Caki2 (cell line): ENCODE measurements at regions not wholly inside any gene's neighbourhood (a gene's known extent, or its start where the extent isn't known, plus 50 kb on each side); places are given as distances from the start of the nearest gene placed in this dataset.
"Not testable (repeated sequence)": the region's sequence is repeated elsewhere in the genome, so short reads cannot be mapped to it uniquely, and the experiment has no call there.

Experiments used
- DNase-seq: peaks from one replicate; pipeline ENCODE4 v3.0.0-alpha.2; 2015; ENCODE audit warnings: low read depth
- in situ Hi-C: cut with HindIII; loops from 2 replicates; pipeline ENCODE4 v1.10.0; 2016; ENCODE audit warnings: low sequenced_read_pairs, low pct_unique_long_range_greater_than_20kb, mixed read lengths

DNA sequence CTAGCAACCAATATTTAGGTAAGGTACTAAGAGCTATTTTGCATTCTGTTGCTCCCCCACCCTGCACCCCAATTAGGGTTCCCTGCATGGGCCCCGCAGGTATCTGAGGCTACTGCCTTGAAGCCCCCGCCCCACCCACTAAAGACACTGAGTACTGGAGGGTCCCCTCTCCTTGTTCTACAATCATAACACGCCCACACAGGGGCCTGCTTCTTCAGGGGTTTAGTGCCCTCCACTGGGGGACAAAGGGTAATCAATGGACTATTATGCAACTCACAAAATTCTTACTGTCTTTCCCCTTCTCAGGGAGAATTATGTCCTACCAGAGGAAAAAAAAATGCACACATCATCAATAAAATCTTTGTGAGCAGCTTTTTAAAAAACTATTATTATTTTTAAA lies 113.1 kb downstream of the ATP6V0E2 start:
- DNase-seq = not testable (repeated sequence)

DNA sequence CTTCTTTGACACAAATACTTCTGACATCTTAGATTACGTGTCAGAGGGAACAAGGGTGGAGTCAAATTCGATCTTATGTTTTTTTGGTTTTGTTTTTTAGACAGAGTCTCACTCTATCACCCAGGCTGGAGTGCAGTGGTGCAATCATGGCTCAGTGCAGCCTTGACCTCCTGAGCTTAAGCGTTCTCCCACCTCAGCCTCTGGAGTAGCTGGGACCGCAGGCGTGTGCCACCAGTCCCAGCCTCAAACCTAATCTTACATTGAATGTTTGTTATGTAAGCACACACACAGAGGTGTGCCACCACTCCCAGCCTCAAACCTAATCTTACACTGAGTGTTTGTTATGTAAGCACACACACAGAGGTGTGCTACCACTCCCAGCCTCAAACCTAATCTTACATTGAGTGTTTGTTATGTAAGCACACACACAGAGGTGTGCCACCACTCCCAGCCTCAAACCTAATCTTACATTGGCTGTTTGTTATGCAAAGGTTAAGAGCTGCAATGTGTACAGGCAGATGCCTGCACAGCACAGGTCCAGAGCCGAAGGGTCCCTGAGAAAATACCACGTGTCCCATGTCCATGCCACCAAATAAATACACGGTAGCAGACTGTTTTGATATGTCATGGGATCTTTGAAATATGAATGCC lies 118.0 kb downstream of the ATP6V0E2 start:
- in situ Hi-C loops, DNase-seq: not testable (repeated sequence)

More for the DNA sequence above, 113.1 kb downstream of the ATP6V0E2 start:
- in situ Hi-C loops = not testable (repeated sequence)

DNA sequence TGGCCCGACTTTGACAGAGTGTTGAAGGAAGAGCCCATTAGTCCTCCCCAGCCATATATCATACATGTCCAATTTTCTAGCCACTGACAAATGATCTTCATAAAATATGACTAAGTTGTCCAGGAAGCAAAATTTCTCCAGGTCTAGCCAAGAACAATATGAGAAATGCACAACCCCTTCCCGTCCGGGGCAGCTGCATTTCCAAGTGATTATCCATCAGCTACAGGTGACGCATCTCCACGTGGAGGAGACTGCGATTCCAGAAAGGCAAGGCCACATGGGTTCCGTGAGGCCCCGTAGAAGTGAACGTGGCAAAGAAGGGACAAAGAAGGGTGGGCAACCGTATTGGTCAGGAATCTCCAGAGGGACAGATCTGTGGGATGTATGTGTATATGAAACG lies 118.6 kb downstream of the ATP6V0E2 start:
- DNase-seq, in situ Hi-C loops: not testable (repeated sequence)

DNA sequence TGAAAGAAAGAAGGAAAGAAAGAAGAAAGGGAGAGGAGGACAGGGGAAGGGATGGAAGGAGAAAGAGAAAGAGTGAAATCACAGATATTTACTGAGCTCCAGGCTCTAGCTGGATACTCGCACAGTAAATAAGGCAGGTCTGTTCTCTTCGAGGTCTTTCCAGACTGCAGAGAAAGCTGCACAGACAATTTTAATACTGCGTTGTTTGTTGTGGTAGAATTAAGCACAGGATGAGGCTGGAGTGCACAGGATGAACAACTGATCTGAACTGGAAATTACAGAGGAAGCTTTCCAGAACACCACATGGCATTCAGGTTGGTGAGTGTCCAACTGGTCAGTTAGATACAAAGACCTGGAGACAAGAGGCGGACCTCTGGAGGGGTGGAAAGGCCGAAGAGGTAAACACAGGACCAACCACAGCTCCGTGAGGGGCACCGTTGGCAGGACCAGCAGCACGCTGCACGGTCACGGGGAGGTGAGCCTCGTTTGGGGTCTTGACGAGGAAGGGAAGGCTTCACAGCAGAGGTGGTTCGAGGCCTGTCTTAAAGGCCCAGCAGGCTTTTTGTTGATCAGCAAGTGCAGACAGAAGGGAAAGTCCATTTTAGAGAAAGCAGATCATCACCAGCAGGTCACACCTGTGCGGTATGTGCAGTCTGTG lies 121.7 kb downstream of the ATP6V0E2 start:
- in situ Hi-C loops, DNase-seq: not testable (repeated sequence)

DNA sequence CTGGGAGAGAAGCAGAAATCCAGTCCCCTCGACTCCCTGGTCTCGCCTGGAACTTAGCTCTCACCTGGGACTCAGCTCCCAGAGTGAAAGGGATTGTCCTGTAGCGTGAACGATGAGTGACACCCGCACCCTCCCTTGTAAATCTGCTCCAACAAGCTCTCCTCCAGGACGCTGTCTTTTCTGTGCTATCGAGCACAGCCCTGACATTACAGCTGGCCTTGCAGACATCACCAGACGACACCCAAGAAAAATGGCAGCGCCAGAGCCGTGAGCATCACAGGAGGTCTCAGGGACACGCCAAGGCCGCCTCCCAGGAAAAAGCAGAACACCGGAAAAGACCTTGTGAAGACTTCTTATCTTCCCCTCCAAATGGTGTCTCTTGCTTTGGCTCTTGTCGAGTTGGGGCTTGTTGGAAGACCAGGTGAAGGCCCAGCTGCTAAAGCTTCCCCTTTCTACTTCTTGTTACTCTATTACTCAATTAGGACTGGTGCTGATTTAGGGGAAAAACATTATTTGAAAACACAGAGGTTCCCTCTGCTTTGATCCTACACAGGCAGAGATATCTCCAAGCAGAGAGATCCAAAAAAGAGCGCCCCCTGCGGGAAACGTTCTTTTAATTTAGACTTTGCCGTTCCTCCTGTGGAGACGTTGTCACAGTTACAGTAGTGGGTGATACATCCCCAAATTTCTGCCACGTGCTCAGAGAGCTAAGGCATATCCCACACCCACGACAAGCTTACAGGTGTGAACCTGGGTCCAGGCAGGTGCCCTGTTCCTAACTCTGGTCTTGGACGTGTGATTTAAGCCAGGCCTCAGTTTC lies 127.2 kb downstream of the ATP6V0E2 start:
- in situ Hi-C loops, DNase-seq: not testable (repeated sequence)

DNA sequence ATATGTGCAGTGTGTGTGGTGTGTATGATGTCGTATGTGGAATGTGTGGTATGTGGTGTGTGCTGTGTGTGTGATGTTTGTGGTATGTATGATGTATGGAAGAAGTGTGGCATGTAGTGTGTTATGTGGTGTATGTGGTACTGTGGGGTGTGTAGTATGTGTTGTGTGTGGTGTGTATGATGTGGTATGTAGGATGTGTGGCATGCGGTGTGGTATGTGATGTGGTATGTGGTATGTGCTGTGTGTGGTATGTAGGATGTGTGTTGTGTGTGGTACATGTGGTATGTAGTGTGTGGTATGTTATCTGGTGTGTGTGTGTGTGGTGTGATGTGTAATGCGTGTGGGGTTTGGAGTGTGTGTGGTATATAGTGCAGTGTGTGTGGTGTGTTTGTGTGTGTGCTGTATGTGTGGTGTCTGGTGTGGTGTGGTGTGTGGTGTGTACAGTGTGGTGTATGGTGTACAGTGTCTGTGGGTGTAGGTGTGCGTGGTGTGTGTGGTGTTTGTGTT lies 129.6 kb downstream of the ATP6V0E2 start:
- DNase-seq = no peak
- in situ Hi-C loops = no loop called here

DNA sequence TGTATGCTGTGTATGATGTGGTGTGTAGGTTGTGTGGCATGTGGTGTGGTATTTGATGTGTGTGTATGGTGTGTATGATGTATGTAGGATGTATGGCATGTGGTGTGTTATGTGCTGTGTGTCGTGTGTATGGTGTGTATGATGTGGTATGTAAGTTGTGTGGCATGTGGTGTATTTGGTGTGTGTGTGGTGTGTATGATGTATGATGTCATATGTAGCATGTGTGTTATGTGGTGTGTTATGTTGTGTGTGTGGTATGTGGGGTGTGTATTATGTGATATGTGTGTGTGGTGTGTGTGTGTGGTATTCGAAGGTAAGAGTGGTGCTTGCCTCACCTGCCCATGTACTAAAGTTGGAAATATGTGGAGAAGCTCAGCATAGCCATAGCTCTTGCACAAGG lies 130.2 kb downstream of the ATP6V0E2 start:
- in situ Hi-C loops, DNase-seq: not testable (repeated sequence)

DNA sequence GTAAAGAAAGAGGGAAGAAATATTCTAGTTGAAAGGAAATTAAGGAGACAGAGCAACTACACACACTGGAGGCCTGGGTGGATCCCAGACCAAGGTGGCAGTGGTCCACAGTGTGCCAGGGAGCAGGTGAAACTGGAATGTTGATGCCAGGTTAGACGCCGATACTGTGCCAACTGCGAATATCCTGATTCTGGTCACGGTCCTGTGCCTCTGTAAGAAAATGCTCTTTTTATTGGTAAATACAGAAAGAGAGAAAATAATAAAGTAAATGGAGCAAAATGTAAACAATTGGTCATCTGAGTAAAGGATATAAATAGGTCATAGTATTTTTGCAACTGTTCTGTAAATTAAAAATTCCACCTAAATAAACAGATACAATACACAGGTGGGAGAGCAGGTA lies 131.1 kb downstream of the ATP6V0E2 start:
- DNase-seq, in situ Hi-C loops: not testable (repeated sequence)

DNA sequence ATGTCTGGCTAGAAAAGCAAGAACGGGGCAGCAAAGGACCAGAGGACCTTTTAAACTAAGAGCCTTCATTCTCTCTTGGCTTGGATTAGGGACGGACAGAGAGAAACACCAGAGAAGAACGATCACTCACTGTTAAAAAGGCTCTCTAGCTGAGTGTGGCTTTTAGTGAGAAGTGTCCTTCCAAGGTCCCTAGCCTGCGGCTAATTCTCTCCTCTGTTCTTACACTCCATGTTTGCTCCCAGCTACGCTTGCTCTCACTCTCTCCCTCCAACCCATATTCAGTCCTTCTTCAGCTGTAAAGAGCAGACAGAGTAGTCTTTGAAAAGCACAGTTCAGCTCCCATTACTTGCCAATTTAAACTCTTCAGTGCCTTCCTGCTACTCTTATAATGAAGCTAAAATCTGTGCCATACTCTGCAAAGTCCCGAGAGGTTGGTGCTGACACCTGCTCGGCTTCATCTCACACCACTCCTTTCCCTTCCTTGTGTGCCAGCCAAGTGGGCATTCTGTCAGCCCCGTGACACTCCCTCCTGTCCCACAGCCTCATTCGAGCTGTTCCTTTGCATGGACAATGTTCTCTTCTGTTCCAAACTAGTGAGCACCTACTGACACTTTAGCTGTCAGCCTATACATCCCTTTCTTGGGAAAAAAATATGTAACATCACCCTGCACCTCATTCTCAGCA lies 136.0 kb downstream of the ATP6V0E2 start:
- in situ Hi-C loops, DNase-seq: not testable (repeated sequence)

DNA sequence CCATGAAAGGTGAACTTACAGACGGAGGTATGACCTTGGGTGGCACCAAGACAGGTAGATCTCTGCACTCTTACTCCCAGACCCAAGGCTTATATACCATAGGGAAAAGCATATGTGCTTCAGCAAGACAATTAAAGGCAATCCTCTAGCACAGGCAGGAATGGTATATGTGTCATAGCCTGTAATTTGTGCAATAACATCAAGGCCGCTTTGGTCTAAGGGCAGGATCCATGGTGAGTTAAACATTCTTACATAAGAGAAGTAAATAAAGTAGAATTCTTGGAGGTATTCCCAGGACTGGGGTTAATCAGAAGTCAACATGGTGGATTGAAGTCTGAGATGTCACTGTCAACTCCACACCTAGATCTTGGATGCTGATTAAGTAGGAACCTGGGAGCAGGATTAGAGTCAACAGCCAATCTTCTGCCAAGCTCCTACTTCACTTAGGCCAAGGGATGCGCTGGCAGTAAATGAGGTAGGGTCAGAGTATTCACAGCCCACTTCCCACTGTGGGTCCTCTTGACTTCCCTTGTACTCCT lies 143.0 kb downstream of the ATP6V0E2 start:
- DNase-seq, in situ Hi-C loops: not testable (repeated sequence)

DNA sequence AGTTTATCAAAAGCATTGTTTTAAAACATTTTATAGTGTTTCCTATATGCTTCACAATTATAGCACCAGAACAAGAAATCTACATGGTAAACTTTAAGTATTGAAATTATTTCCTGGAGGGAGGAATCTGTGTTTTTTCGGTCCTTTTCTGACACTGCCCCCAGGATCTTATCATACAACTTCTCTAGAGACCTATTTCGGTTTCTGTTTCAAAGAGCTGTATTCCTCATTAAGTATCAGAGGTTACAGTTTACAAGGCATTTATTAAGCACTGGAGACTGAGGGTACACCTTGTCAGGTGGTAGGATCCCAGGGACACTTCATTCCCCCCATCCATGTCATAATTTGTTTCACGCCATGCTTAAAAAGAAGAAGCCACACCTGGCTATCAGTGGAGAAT lies 146.4 kb downstream of the ATP6V0E2 start:
- in situ Hi-C loops = not testable (repeated sequence)

DNA sequence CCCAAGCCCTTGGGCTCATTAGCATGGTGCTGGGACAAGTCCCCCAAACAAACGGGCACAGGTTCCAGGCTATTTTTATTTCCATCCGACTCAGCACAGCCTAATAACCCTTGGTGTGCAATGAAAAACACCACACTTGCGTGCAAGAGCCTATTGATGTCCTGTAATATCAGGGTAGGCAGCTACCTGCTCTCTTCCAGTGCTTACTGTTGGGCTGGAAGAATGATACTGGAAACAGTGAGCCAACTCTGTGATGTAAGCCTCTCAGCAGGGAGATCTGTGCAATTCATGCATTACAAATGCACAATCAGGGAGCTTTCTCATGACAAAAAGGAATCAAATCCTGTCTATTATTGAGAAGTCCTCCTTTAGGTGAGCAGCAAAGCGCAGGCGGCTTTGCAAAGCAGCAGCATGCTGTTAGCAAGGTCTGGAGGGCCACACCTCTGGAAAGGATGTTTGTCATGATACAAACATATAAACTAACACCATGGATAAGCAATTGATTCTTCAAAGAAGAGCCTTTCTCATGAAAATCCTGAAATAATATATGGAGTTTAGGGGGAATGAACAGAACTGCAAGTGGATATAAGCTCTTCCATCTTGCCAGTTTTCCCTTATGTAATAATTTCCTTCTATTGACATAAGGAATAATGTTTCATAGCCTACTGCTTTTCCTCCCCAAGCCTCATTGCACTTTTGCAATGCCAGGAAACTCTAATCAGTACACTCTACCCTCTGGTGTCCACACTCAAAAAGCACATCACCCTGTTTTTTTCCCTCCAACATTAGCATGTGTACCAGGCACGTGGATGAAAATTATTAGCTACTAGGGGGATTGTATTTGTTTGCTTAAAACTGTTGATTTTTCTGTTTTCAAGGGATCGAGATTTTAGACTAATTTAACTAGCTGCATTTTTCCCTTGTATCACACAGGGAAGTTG lies 151.1 kb downstream of the ATP6V0E2 start:
- in situ Hi-C loops, DNase-seq: not testable (repeated sequence)

More for the DNA sequence above, 146.4 kb downstream of the ATP6V0E2 start:
- DNase-seq = not testable (repeated sequence)

DNA sequence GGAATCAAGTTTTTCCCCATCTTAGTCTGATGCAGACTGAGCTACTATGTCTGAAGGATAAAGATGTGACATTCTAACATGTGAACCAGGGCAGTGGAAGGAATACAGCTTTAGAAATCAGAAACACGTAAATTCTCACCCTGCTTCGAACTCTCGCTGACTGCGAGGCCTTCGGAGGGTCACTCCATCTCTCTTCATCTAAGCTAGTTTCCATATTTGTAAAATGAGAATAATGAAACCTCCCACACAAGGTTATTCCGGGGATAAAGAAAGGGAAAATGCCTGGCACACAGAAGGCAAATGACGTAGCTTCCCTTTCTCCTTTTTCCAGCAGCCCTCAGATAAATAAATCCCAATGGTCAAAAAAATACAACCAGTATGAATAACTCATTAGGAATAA lies 152.0 kb downstream of the ATP6V0E2 start:
- DNase-seq, in situ Hi-C loops: not testable (repeated sequence)

DNA sequence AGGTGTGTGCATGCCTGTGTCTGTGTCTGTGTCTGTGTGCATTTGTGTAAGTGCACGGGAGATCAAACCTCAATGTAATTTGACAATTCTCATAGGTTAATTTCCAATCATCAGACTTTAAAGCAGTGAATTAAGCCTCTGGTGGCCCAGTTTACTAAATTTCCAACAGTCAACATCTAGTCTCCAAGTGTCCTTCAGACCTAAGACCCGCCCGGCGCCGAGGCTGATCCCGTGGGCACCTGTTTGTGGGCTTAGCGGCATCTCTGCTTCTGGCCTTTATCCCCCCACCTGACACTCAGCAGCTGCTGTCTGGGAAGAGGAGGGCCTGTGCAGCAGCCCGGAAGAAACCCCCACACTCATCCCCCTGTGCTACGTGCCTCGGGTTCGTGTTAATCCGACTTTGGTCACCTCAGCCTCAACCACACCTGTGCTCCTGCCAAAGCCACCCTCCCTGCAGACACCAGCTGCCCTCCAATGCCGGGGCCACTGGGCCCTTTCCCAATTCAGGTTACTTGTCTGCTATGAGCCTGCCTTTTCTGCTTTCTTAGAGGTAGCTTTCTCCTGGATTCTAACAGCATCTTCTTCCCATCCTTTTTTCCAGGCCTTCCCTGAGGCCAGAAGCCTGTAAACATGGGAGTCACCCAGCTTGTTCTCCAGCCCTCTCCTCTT lies 154.7 kb downstream of the ATP6V0E2 start:
- DNase-seq, in situ Hi-C loops: not testable (repeated sequence)

DNA sequence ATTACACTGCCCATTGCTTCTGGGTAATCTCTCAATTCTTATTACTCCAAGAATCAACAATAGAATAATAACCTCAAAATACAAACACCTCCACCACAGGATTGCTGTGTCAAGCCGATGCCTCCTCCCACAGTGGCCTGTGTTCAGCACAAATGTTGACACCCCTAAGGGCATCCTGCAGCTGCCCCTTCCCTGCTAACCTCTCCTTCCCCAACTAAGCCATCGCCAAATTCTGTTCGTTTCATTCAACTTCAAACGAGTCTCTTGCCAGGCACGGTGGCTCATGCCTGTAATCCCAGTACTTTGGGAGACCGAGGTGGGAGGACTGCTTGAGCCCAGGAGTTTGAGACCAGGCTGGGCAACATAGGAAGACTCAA lies 155.2 kb downstream of the ATP6V0E2 start:
- in situ Hi-C loops, DNase-seq: not testable (repeated sequence)

DNA sequence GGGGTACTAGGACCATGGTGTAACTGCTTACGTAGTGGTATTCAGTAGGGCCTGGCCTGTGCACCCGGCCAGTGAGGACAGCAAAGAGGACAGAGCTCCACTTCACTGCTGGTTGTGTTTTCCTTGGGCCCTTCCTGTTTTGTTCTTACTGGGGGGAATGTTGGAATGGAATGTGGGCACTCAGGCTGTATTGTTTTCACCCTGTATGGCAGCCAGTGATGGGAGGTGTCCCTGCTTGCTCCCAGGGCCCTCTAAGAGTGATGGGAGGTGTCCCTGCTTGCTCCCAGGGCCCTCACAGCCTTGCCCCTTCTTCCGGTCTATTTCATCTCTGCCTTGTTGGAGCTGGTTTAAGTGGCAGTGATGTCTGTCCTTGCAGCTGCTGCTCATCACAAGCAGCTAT lies 158.0 kb downstream of the ATP6V0E2 start:
- in situ Hi-C loops, DNase-seq: not testable (repeated sequence)
